NCI-H1930 (cell line): ENCODE measurements at regions not wholly inside any gene's neighbourhood (a gene's known extent, or its start where the extent isn't known, plus 50 kb on each side); places are given as distances from the start of the nearest gene placed in this dataset.

Experiments used
- DNase-seq, 2 experiments: peaks; one replicate each; lab custom pipeline; 2025; lab: John Stamatoyannopoulos, UW

DNA sequence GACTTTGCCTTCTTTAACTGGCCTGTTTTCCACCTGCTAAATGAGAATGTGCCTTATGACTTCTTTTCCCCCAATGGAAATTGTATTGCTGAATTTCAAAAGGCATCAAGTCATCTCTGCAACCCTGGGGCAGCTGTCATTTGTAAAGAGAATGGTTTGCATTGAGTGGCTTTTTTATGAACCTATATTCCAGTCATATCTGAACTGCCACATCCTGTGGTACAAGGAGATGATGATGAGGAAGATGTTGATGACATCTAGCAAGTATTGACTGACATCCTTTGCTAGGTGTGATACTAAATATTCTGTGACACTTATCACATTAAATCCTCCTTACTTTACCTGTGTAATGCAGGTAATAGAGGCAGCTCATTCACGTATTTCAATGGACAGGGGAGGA is 88.3 kb upstream of the KIAA1217 start:
- no peak for DNase-seq

DNA sequence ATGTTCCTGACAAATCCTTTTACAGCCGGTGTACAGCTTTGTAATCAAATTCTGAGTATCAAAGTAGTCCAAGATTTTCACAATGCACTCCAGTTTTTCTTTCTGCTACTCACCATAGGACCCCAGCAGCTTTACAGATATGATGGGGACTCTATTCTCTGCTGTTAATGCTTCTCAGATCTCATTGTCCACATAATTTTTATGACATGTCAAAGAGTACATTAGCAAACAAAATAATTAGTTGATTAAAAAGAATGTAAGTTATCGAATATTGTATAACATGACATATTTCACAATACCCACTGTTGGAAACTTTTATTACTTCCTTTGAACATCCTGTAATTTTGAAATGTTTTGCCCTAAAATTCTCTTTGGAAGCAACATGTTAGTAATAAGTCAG is 81.4 kb upstream of the KIAA1217 start:
- DNase-seq: no peak

DNA sequence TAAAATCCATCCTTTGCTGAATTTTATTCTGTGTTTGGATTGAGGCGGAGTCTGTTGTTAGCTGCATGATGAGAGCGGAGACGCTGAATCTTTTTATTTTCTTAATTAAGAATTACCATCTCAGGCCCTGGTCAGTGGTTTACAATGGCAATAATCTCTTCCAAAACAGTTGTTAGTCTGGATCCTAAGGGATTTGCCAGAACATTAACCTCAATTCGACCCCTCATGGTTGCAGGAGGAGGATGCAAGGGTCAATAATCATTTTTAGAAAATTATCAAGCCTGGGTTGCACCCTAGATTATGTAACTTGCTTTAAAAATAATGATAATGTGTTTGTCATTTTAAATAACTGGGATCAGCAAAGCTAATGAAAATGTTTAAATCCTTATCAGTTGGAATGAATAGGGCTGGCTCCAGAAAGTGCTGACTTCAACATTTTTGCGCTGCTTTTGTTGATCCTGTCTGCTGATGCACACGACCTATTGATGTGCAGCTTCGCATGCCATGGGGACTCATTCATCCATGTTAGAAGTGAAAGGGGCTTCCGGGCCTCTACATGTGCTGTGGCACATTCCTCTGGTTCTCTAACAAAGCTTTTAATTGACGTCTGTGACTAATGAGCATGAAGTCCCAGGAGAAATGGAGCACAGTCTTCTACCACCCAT is 80.7 kb upstream of the KIAA1217 start:
- DNase-seq: no peak

DNA sequence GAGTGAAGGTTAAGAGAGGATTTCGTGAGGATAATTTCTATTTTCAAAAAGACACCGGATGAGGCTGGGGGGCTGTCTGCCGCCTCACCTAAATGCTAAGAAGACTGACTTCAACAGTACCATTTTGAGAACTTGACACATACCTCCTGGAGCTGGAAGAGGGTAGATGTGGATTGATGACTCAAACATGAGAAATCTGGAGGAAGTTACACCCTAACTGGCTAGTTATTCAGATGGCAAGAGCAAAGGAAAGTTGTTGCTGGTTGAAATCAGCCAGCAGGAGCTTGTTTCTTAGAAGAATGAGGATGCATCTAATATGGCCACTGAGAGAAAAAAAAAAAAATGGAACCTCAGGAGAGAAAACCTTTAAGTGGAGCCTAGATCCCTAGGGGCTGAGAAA is 76.2 kb upstream of the KIAA1217 start:
- DNase-seq: no peak

DNA sequence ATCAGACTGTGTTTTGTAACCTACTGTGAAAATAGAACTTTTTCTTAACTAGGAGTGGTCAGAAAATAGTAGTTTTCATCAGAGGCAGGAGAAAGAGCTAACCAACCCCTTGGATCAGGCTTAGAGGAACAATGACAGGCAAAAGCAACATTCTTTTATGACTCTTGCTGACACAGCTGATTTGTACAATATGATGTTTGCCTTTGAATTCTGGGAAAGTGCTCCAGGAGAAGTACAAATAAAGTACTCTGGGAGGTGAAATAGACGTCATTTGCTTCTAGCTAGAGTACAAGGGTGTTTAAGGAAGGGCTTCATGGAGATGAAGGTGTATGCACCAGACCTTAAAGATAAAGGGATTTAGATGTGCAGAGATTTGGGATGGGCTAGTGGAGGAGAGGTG is 75.1 kb upstream of the KIAA1217 start:
- no peak for DNase-seq

DNA sequence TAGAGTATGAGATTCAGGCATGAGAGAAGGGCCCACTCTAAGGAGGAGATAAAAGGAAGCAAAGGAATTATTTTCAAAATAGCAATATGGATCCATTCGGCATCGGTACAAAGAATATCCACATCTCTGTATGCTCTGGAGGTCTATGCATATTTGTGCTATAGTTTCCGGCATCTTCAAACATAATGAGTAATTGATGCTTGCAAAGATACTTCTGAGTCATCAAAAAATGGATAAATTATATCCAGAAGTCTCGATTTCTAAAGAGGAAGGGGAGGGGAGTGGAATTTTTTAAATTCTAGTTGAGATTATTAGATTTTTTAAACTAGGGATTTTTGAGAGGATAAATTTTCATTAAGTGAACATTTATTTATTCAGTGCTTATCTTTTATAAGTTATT is 72.9 kb upstream of the KIAA1217 start:
- DNase-seq: no peak

DNA sequence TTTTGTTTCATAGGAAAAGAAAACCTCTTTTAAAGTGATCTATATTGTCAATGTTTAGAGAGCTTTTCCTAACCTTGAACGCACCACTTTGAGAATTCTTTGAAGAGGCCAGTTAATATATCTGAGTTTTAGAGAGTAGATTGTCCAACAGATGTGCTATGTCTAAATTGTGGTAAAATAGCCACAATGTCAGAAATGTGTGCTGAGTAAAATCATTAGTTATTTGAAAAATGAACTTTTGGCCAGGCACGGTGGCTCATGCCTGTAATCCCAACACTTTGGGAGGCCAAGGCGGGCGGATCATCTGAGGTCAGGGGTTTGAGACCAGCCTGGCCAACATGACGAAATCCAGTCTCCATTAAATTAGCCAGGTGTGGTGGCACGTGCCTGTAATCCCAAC is 61.6 kb upstream of the KIAA1217 start:
- no peak for DNase-seq

DNA sequence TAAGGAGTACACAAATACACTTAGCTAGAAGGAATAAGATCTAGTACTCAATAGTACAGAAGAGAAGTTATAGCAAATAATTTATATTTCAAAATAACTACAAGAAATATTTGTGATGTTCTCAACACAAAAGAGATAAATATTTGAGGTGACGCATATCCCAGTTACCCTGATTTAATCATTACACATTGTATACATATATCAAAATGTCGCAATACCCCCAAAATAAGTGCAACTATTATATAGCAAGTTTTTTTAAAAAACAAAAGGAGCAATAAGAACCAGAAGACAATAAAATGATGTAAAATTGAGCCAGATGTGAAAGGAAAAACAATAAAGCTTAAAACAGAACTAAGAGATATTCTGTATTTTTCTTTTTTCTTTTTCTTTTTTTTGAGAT is 59.3 kb upstream of the KIAA1217 start:
- no peak for DNase-seq

DNA sequence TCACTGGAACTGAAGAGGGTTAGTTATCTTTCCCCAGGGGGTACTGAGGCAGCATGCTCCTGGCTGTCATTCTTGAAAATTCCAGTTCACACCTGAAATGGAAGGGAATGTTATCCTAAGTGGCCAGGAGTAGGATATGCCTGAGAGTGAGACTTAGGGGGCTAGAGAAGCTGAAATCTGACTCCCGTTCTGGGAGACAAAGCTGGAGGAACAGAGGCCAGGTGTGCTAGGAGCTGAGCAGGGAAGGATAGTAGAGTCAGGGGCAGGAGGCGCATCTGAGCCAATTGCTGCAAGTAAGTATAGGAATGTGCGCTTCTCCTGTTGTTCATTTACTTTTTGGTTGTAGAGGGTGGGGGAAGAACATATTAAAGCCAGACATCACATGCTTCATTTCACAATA is 58.1 kb upstream of the KIAA1217 start:
- DNase-seq: no peak

DNA sequence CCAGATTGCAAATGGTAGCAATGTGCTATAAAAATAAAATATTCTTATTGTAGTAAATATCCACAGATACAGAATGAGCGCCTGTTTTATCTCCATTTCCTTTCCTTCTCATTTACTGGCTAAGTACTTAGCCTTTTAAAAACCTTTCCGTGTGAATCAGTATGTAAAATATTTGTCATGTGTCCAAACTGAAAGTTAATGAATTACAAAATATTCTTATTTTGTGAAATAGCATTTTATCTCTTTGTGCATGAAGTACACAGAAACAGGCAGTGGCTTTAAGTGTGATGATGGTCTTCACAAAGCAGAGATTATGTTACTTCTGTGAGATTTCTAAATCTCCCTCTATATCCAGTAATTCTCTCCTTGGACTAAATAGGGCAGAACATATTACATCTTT is 56.7 kb upstream of the KIAA1217 start:
- DNase-seq: no peak

DNA sequence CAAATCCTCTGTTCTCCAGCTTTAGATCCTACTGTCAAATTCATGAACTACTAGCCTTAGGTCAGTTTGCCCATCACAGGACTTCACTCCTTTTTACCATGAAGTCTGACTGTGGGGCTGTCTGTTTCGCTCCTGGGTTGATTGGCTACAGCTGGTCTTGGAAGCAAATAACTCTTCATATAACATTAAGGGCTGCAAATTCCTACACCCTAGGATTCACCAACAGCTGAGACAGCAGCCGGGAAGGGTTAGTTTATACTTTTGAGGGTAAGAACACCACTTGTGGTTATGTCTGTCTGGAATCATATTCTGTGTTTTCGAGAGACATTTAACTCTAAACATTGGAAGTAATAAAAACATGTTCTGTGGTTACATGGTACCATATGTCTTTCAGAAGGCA is 55.9 kb upstream of the KIAA1217 start:
- no peak for DNase-seq

DNA sequence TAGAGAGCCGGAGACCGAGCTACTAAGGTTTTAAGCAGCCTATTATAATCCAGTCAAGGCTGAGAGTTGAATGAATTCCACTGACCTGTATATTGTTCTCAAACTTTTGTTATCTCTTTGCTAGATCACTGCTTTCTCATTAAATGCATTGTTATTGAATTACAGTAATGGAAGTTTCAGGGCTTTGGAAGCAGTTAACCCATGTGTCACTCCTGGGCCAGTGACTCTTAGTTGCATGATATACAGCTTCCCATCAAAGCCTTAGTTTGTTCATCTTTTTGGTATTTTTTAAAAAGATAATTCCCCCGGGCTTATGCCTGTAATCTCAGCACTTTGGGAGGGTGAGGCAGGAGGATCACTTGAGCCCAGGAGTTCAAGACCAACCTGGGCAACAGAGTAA is 55.4 kb upstream of the KIAA1217 start:
- DNase-seq: no peak

DNA sequence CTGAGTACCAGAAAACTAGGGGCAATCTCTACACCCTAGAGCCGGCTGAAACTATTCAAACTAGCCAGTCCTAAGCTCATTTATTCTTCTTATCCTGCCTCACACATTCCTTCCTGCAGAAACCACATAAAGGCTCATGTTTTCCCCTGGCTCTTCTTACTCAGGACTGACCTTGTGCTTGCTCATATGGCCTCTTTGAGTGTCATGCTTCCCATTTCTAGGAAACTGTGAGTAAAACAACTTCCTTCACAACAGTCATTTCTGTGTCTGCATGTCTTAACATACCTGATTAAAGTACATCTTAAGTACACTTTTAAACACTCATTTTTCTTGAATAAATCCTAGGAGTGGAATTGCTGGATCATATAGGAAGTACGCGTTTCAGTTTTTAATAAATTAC is 52.3 kb upstream of the KIAA1217 start:
- DNase-seq: no peak

DNA sequence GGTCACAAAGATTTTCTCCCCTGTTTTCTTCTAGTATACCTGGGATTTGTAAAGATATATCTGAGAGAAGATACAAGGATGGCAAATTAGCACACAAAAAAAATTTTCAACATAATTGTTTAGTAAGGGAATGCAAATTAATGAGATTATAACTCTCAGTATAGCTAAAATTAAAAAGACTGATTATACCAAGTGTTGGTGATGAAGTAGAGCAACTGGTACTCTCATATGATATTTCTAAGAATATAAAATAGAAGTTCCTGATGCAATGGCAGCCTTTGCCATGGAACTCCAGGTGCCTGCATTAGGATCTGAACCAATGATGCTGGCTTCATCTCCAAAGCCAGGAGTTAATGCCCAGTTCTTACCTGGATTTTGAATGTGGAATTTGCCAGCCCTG is 51.4 kb upstream of the KIAA1217 start:
- DNase-seq: no peak
